NCI-H524 (cell line): ENCODE measurements at regions not wholly inside any gene's neighbourhood (a gene's known extent, or its start where the extent isn't known, plus 50 kb on each side); places are given as distances from the start of the nearest gene placed in this dataset.
"Not testable (repeated sequence)": the region's sequence is repeated elsewhere in the genome, so short reads cannot be mapped to it uniquely, and the experiment has no call there.

Source experiments
- DNase-seq, 2 experiments: peaks; one replicate each; lab custom pipeline; 2025; lab: John Stamatoyannopoulos, UW

DNA sequence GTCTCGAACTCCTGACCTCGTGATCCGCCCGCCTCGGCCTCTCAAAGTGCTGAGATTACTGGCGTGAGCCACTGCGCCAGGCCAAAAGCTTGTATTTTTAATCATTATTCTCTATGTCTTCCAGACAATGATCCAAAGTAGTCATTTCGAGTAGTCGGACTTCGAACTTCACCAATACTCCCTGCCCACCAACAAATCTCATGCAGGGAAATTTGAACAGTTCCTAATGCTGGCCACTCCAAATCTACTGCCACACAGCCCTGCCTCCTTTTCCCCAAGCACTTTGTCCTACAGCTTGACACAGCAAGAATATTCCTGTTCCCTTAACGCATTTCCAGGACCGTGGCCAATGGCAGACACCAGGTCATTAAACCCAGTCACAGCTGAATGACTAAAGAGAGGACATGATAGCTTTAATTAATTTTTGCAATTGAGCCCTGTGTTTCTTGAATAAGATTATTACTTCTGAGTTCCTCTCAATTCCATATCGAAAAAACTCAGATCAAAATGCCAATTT lies 142.3 kb upstream of the NRP1 start:
- no peak for DNase-seq

GRCh38 chr10:33473688-33474087 lies 139.2 kb upstream of the NRP1 start:
- no peak for DNase-seq

- DNase-seq: not testable (repeated sequence)
Observed at GRCh38 chr10:33468006-33468405, 133.5 kb upstream of the NRP1 start.

DNA sequence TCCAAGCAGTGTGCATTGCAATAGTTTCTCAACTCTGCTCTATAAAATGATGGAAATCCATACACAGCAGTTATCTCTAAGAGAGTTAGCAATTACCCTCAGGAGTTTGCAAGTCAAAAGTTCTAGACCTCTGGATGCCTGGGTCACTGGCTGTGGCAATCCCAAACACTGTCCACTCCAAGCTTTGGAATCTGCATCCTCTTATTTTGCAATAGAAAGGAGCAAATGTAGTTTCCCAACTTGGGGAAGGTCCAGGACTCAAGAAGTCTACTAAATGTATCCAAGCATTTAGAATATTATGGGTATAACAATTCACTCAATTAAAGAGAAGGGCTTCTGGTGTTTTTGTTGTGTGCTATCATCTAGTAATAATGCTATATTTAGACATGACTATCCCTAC lies 131.3 kb upstream of the NRP1 start:
- DNase-seq: no peak

GRCh38 chr10:33463011-33463410 lies 128.5 kb upstream of the NRP1 start:
- DNase-seq: no peak

DNA sequence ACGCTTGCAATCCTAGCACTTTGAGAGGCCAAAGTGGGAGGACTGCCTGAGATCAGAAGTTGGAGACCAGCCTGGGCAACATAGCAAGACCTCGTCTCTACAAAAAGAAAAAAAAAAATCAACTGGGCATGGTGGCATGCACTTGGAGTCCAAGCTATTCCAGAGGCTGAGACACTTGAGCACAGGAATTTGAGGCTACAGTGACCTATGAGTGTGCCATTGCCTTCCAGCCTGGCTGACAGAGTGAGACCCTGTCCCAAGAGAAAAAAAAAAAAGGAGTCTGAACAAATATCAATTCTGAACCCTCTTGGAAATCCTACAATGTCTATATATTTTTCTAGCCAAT lies 126.8 kb upstream of the NRP1 start:
- no peak for DNase-seq

- DNase-seq: no peak
Observed at GRCh38 chr10:33460505-33461294, 126.2 kb upstream of the NRP1 start.

- no peak for DNase-seq
Observed at GRCh38 chr10:33459602-33460001, 125.1 kb upstream of the NRP1 start.

DNA sequence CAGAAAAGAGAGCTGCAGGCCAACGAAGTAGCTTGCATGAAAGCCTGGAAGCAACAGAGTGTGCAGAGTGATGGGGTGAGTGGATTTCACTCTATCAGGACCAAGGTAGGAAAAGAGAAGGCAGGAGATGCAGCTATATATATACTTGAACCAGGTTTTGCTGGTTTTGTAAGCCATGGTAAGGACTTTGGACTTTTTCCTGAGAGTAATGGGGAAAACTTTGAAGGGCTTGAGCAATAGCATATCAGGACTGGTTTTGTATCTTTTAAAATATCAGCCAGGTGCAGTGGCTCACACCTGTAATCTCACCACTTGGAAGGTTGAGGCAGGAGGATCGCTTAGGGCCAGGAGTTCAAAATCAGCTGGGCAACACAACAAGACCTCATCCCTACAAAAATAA lies 120.6 kb upstream of the NRP1 start:
- DNase-seq: no peak

DNA sequence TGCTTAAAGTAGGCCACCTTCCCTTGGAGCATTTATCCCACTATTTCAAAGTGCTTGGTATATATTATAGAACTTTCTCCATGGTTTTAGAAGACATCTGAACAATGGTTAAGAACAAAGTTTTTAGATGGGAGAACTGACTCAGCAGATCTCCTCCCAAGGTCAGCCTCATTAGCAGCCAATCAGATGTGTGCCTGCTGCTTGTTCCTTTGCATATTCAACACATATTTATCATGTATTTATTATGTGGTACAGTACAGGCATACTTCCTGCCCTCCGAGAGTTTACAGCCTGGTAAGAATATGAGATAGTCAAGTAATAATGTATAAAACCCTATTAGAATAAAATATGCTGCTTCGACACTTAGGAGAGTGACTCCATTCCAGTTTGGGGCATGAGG lies 120.1 kb upstream of the NRP1 start:
- DNase-seq: no peak

DNA sequence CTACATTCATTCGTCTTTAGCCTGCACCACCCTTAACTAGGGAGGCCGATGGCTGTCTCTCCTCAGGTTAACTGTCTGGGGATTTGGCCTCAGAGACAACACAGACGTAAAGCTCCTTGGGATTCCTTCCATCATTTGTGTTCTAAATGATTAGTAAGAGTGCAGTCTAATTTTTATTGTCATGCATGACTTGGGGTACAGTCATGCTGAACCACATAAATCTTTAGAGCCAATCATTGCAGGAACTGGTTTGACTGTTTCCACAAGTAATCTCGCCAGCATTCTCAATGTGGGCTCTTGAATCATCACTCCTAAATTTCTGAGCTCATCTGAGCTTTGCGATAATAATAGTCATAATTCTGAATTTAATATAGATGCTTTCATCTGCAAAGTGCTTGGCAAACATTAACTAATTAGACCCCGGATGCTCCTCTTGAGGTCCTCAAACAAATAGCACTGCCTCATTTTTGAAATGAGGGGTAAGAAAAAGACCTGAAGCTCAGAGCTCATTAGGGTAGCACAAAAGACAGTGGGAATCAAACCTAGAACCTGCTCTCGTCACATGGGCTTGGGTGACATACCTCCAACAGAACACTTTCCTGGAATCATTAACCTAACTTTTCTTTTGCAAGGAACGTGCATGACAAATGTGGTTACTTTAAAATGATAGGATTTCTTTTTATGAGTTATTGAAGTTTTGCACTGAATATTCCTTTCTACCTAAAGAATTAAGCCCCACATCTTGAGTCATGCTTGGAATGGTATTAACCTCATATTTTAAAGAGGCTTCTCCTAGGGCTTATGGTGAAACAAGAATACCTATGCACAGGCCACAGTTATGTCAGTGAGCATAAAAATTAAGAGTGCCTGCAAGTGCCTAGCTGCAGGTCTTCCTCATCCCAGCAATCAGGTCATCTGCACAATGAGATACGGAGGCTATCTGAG lies 118.9 kb upstream of the NRP1 start:
- DNase-seq: no peak

- no peak for DNase-seq
Observed at GRCh38 chr10:33448421-33449140, 114.1 kb upstream of the NRP1 start.

- no peak for DNase-seq
Observed at GRCh38 chr10:33441561-33441960, 107.1 kb upstream of the NRP1 start.

DNA sequence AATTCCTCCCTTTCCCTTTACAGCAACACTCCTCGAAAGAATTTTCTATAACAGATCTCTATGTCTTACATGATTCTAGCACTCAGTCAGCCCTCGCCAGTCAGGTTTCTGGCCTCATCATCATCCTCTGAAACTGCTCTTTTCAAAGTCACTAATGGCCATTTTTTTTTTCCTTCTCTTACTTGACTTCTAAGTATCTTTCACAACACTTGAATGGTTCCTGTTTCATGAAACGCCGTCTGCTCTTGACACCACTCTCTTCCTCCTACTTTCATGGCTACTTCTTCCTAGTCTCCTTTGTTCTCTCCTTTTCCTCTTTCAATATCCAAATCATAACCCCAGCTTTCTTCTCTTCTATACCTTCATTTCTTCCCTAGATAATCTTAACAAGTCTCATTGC lies 100.5 kb upstream of the NRP1 start:
- DNase-seq: no peak

- no peak for DNase-seq
Observed at GRCh38 chr10:33428682-33429081, 94.2 kb upstream of the NRP1 start.

DNA sequence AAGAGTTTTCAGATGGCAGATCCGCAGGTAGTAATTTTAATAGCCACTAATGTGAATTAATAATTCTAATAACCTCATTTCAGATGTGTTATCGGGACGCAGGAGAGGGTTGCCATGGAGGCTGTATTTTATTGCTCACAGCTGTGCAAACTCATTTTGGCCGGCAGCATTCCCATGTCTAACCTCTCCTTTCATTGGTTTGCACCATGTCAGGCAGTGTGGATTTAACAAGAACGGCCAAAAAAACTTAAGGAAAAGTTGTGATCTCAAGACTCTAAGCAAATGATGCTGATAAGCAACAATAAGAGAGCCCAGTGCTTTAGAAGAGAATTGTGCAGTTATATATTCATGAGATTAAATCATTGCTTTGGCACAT lies 88.7 kb upstream of the NRP1 start:
- no peak for DNase-seq

DNA sequence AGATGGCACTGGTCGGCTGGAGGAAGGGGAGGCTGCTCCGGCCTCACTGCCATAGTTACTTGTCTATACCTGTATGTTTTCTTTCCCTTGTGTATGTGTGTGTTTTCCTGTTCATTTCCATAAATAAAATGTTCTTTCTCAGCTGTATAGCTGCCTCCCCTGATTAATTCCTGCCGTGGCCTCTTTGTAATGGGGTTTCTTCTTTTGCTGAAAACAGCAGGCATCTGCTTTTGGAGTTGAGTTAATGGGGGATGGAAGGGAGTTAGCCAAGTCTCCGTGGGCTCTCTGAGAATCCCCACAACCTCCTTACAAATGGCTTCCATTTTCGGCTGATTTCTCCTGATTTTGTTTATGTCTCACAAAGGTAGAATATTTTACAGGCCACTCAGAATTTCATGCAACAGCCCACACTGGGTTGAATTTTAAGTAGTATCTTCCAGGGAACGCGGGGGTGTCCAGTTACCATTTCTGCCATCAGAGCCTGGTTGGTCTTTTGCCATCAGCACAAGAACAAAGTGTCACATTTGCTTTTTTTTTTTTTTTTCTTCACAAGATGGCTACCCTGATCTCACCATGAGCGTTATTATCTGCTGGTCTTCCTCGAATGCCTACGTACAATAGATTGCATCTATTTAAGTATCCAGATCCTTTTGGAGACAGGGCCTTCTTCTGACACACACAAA lies 88.1 kb upstream of the NRP1 start:
- no peak for DNase-seq

- DNase-seq: no peak
Observed at GRCh38 chr10:33421789-33422462, 87.5 kb upstream of the NRP1 start.

DNA sequence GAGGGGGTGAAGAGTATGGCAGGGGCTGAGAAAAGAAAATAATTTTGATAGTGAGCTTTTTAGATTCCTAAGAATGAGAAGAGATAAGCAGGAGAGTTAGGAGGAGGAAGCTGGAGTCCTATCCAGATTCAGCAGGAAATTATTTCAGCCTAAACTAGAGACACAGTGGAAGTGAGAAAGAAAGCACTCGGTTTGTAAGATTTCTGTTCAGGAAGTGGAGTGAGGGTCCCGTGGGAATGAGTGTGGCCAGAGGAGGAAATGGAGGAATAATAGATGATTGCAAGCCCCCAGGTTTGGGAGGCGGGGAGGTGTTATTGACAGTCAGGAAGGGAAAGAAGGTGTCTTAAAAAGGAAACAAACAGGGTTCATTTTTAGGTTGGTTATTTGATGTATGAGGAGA lies 84.8 kb upstream of the NRP1 start:
- DNase-seq: no peak

GRCh38 chr10:33418301-33418700 lies 83.8 kb upstream of the NRP1 start:
- DNase-seq: no peak

DNA sequence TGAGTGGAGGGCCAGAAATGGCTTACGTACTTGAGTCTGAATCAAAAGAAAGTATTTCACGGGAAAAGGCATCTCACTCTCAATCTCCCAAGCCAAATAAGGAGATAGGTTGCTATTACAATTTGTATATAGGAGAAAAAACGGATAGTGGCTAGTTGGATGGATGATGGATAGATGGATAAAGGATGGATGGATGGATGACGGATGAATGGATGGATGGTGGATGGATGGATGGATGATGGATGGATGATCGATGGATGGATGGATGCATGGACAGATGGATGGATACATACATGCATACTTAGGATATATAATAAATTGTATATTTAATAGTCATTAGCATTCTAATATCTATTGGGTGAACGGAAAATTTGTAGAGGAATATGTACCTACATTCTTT lies 82.2 kb upstream of the NRP1 start:
- DNase-seq: no peak
